Ishikawa (cell line): ENCODE measurements at regions not wholly inside any gene's neighbourhood (a gene's known extent, or its start where the extent isn't known, plus 50 kb on each side); places are given as distances from the start of the nearest gene placed in this dataset.

Experiments used
- CREB1 ChIP-seq: IDR thresholded peaks from 2 replicates; pipeline ENCODE4 v1.6.1; 2012; ENCODE audit warnings: low read depth
- EGR1 ChIP-seq: IDR thresholded peaks from 2 replicates; pipeline ENCODE4 v1.6.1; 2012
- REST ChIP-seq: IDR thresholded peaks from 2 replicates; pipeline ENCODE4 v1.6.1; 2012; ENCODE audit warnings: low read depth, mild to moderate bottlenecking

DNA sequence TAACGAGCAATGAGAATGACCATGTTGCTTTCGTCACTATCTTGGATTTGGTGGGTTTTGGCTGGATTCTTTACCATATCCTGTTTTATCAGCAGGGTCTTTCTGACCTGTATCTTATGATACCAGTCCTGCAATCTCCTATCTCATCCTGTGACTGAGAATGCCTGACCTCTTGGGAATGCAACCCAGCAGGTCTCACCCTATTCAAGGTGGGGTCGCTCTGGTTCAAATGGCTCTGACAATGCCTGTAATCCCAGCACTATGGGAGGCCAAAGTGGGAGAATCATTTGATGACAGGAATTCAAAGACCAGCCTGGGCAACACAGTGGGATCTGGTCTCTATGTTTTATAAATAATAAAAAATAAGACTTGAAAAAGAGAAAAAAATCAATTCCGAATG is 173.5 kb downstream of the ACTR3 start:
- no peak for TF ChIP-seq REST
- TF ChIP-seq EGR1: no peak
- TF ChIP-seq CREB1: no peak
